HG03280 (cell line): ENCODE measurements at regions not wholly inside any gene's neighbourhood (a gene's known extent, or its start where the extent isn't known, plus 50 kb on each side); places are given as distances from the start of the nearest gene placed in this dataset.
"Not testable (repeated sequence)": the region's sequence is repeated elsewhere in the genome, so short reads cannot be mapped to it uniquely, and the experiment has no call there.

Source experiments
- ATAC-seq: cut with Tn5 transposase; IDR thresholded peaks from one replicate; pipeline ENCODE4 v1.9.1; 2021; ENCODE audit warnings: mild to moderate bottlenecking, moderate library complexity; ENCODE audit not compliant: unreplicated experiment

DNA sequence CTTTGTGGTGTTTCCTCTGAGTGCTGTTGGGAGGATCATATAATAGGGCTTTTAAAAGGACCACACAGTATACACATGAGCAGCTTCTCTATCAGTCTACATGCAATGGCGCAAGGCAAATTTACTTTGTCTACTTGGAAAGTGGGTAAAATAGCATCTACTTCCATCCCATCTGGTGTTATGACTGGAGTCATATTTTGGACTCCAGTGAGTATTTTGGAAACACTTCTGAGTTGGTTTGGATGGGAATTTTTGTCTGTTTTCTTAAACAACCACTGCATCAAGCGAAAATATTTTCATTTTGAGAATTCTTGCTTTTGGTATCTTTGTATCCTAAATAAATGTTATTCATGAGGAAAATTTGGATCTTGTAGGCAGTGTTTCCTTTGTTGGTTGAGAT lies 220.8 kb downstream of the NMUR2 start:
- ATAC-seq, result no peak

DNA sequence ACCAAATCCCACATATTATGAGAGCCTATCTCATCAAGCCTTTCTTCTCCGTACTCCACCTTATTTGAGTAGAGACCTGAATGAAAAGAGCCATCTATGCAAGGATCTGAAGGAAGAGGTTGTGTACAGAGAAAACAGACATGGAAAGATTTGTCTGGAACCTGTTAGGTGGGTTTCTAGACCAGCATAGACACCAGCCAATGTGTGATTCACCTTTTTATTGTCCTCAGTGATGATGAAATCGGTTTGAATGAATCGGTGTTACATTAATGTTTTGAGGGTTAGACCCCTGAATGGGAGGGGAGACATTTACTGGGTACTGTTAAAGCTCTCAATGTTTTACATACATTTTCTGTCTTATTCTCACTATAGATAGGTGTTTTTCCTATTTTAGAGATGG lies 223.6 kb downstream of the NMUR2 start:
- ATAC-seq, result no peak

DNA sequence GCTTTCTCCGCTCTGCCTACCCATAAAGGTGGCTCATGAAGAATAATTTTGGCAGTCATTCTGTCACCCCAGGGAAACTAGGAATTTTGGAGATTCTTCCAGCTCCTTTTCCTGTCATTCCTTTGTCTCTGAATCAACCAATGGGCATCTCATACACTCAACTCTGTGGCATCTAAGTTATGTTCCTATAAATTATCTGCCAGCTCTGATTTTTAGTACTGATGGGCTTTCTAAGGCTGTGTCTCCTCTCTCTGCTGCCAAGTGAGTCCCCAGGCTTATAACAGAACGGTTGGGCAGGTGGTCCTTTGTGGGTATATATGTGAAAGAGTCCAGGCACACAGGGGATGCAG lies 226.8 kb downstream of the NMUR2 start:
- ATAC-seq, result no peak

DNA sequence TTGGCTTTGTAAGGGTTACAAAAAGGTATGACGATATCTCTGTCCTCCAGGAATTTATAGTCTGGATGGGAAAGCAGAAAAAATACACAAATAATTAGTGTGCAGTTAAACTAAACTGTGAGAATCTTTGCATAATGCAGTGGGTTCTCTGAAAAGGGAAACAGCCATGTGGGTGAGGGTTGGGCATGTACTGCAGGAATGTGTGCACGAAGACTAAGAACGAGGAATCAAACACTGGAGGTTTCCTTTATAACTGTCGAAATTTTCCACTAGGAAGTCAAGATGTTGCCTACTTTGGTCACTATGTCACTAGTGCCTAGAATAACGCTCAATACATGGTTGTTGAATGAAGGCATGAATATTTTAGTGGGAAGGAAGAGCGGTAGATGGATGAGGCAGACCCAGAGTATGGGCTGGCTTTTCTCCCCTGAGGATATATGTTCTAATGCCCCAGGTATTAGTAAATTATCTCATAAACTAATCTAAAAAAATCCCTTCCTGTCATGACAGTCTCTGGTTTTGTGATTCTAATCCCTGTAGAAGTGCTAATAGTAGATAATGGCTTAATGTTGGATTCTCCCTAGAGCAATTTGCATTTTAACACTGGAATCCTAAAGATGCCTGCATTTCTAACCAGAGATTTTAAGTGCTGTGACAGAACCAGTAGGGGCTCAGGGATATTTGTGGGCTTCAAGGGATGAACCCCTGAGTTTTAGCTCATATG lies 227.3 kb downstream of the NMUR2 start:
- ATAC-seq, result no peak

DNA sequence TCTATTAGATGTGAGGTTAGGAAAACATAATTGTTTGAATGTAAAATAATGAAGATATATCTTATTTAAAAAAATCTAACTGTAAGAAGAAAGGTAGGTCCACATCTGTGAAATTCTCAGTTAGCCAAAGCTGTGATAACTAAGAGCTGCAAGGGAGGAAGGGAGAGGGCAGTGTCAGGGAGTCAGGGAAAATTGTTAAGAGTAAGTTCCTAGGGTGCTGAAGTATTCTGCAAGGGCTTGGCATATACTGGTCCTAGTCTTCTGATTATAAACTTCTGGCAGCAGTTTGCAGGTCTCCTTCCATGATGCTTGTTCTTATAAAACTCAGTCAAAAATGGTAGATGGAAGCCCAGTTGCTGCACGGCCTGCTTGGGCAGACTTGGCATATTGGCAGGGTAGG lies 233.2 kb downstream of the NMUR2 start:
- ATAC-seq, result no peak

DNA sequence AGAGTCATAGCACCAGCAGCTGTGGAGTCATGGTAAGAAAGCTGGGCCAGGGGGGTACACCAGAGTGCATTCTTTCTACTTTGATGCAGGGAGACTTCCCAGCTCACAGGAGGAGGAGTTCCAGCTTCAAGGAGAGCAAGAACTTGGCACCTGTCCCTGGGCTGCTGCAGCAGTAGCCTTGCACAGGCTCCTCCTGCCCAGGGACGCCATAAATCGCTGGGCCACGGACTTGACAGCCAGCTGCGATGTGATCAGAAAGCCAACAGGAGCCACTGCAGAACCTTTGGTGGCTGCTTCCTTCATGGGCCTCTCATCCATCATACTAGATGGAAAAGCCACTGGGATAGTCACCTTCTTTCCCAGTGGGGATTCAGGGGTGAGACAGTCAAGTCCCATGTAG lies 234.7 kb downstream of the NMUR2 start:
- ATAC-seq, result no peak

DNA sequence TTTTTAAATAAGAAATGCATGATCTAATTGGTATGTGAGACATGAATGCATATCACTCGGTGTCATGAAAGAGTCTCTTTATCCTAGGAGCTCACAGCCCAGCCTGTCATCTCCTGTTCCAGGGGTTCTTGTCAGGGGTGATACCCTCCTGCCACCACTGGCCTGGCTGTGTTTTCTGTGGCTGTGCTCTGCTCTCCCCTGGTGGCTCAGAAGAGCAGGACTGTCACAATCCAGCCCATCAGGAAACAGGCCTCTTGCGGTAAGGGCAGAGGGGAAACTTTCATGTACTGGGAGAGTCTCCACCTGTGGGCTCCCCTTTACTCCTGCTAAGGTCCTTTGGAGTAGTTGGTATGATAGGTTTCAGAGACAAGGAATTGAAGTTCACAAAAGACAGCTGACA lies 240.2 kb upstream of the GLRA1 start:
- no peak for ATAC-seq

DNA sequence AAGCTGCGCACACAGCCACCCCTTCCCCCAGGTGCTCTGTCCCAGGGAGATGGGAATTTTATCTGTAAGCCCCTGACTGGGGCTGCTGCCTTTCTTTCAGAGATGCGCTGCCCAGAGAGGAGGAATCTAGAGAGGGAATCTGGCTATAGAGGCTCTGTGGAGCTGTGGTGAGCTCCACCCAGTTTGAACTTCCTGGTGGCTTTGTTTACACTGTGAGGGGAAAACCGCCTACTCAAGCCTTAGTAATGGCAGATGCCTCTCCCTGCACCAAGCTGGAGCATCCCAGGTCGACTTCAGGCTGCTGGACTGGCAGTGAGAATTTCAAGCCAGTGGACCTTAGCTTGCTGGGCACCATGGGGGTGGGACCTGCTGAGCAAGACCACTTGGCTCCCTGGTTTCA lies 235.2 kb upstream of the GLRA1 start:
- ATAC-seq, result not testable (repeated sequence)

DNA sequence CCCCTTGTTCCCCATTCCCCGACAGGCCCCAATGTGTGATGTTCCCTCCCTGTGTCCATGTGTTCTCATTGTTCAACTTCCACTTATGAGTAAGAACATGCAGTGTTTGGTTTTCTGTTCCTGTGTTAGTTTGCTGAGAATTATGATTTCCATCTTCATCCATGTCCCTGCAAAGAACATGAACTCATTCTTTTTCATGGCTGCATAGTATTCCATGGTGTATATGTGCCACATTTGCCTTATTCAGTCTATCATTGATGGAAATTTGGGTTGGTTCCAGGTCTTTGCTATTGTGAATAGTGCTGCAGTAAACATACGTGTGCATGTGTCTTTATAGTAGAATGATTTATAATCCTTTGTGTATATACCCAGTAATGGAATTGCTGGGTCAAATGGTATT lies 229.8 kb upstream of the GLRA1 start:
- ATAC-seq, result not testable (repeated sequence)

DNA sequence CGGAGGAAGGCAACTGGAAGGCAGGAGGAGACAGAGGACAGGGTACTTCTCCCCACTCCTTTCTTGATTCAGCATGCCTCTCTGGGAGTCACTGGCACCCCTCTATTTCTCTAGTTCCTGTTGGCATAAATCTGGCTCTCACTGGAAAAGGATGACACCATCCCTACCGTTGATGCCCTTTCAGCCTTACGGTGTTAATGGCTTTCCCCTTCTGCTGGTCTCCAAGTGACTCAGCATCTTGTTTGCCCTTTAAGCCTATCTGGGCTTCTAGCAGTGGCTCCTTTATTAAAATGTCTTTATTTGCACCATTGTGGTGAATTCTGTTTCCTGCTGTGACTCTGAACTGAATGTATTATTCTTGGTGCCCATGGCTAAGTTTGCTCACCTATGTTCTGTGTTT lies 227.3 kb upstream of the GLRA1 start:
- no peak for ATAC-seq

DNA sequence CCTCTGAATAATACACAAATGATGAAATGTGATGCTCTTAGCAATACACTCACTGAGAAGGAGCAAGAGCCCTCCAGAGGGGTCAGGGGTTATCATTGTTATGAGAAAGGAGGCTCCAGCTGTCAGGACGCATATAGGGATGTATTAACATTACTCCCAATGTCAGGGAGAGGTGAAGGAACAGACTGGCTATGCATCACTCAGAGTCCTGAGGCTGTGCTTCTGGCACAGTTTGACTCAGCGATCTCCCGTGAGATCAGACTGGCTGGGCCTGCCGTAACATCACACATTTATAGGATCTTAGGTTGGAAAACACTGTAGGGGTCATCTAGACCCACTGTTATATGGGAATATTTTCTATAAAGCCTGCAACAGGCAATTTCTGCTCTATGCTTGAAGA lies 226.5 kb upstream of the GLRA1 start:
- no peak for ATAC-seq

DNA sequence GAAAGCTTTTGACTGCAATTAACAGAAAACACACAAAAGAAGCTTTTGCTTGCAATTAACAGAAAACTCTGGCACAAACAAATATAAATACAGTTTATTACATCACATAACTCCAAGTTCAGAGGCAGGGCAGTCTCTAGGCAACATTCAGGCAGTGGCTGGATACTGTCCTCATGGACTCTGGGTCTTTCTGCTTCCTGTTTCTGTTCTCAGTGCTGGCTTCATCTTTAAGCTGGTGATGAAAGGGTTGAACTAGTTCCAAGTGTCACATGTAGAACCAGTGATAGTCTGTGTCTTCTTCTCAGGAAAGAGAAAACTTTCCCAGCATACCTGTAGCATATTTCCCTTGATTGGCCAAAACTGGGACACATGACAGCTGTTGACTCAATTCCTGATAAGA lies 222.6 kb upstream of the GLRA1 start:
- no peak for ATAC-seq

DNA sequence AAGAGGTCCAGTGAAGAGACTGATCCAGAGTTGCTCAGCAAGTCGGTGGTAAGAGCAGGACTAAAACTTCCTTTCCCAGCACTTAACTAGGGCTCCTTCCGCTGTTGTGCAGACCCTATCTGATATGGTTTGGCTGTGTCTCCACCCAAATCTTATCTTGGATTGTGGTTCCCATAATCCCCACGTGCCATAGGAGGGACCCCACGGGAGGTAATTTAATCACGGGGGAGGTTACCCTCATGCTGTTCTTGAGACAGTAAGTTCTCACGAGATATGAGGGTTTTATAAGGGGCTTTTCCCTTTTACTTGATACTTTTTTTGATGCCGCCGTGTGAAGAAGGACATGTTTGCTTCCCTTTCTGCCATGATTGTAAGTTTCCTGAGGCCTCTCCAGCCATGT lies 221.9 kb upstream of the GLRA1 start:
- ATAC-seq, result no peak

DNA sequence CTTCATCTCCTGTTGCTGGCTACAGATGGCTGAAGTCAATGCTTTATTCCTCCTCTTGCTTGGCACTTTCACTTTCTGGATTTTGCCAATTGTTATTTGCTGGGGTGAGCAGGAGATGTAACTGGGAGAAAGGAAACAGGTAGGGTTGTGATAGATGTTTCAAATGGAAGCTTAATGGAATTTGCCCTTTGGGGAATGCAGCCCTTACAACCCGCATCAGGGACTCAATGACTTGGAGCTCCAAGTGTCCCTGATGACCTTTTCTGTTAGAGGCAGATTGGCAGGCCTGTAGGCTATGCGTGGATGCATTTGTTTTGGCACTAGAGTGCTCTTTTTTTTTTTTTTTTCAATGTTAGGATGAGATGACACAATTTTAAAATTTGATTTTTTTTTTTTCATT lies 219.9 kb upstream of the GLRA1 start:
- no peak for ATAC-seq

DNA sequence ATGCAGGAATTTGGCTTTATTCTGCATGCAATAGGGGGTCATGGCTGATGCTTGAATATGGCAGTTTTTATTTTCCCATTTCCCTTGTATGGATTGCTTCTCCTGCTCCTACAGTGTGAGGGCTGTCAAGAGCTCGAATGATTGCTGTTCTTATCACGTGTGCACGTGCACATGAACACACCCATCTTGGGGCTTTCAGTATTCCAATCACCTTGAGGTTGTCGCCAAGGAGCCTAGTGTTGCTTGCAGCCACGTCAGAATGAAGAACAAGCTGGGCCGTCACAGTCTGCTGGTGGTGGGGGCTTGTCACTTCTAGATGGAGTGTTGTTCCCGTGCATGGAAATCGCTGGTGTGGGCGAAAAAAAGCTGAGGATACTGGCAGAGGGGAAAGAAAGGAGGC lies 219.4 kb upstream of the GLRA1 start:
- no peak for ATAC-seq

DNA sequence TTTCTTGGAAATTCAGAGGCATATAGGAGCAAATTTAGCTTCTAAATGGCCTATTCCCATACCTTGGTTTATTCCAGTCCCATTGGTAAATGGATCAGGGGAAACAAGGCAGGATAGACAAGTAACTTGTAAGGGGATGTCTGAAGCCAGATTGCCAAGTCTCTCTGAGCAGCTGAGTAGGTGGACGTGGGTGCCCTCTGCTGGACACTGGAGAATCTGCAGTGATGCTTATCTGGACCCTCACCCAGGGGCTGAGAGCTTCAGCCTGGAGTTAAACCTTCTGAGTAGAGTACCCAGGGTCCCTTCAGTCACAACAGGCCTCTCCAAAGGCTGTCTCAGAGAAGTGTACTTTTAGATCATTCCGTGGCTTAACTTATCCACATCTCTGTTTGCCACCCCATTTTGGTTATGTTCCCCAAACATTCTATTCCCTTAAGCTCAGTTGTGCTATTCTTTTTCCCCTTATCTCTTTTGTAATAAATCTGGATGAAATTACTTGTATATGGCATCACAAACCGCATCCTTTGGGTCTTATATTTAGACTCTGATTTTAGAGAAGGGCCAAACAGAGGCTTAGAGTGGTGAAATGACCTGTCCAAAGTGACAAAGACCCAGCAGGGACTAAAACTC lies 218.3 kb upstream of the GLRA1 start:
- peak; percentile 68 for ATAC-seq

DNA sequence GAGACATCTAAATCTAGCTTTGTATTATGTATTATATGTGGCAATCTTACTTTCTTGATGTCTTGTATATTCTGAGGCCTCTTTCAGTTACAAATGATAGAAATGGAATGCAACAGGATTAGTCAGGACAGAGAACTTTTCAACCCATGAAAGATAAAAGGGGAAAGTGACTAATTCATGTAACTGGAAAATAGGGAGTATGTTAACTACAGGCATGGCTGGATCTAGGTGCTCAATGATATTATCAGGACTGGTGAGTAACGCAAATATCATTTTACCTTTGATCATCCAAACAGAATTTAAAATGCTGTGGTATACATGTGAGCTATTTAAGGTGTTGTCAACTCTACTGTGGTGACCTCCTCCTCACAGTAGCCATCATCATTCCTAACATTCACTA lies 215.7 kb upstream of the GLRA1 start:
- no peak for ATAC-seq

DNA sequence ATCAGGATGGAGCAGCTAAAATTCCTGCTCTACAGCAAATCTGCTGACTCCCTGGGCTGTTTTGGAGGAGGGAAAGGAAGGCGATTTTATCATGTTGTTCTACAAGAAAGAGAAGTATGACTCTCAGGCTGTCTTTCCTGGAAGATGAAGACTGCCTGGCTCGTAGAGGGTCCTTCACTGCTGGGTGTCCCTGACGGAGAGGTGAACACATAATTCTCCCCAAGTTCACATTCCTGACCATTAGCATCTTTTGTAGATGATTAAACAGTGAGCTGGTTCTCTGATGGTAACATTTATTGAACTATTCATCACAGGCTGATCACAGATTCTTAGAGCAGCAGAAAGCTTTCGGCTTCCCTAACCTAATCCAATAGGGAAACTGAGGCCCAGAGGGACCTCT lies 212.4 kb upstream of the GLRA1 start:
- ATAC-seq, result no peak

DNA sequence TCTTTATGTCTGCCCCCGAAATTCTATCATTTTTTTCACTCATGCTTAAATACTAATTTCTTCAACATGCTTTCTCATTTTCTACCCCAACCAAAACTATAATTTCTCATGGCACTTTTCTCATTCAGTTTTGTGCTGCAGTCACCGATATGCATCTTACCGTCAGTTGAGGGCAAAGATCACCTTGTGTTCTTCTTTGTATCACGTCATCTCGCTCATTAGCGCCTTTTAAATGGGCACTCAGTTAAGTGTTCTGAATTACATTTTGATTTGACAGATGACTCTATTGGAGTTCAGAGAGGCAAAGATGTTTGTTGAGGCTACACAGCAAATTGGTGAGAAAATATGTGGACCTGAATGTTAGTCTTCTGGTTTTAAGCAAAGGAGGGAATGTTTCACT lies 211.7 kb upstream of the GLRA1 start:
- no peak for ATAC-seq

DNA sequence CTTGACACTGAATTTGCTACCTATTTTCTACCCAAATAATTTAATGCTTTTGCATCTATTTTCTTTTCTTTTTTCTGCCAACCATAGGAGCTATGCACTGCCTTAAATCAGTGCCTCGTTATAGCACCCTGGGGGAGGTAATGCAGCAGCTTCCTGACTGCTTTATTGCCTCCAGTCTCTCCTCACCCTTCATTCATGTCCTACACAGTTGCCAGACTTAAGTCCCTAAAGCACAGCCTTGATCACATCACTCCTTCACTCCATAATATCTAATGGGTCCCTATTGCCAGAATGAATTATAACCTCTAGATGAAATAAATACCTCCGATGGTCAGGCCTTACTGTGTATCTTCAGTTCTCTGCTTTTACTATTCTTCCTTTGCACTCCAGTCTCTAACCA lies 211.2 kb upstream of the GLRA1 start:
- ATAC-seq, result no peak

DNA sequence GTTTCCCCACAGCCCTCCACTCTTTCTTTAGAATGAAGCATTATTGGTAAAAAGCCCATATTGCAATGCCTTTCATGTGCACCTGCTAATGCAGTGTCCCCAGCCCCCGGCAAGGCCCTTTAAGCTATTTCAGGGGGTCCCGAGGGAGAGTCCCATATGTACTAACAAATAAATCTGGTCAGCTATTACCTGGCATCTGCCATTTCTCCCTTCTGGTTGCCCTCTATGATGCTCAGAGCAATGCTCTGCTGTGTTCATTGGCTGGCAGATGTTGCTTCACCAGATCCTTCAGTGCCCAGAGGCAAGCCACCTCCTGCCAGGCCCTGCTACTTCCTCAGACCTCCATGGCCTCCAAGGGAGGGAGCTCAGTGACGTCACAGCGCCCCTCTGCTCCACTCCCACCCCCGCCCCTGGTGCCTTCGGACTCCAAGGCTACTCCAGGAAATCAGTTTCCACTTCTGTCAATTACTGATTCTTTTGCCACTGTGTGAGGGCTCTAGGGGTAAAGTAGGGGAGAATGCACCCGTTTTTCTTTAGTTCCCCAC lies 201.1 kb upstream of the GLRA1 start:
- no peak for ATAC-seq

DNA sequence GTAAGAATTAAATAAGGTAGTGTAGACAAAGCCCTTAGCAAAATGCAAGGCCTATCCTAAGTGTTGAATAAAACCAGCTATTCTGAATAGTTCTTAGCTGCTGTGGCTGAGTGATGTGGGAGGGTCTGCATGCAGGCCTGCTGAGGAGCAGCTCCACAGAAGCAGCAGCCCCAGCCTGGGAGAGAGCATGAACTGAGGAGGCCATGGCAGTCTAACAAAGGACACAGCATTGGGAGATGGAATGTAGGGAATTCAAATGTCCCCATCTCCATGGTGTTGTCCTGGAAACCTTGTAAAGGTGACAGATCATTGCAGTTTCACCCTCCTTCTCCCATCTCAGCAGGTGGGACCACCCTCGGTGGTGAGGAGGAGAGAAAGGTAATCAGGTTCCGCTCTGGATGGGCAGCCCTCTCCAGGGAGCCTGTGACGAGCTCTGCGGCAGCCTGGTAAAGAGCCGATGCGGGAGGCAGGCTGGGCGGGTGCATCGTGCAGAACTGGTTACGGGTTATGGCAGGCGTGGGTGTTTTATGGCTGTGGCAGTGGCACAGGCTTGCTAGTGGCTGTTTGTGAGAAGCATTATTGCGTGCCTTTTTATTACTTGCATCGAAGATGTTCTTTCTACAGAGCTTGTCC lies 199.9 kb upstream of the GLRA1 start:
- ATAC-seq, result no peak
